Progenitor cell of endocrine pancreas (in vitro differentiated cells): ENCODE measurements at regions not wholly inside any gene's neighbourhood (a gene's known extent, or its start where the extent isn't known, plus 50 kb on each side); places are given as distances from the start of the nearest gene placed in this dataset.

Experiments
- DNase-seq: peaks from one replicate; pipeline ENCODE4 v3.0.0; 2021; ENCODE audit warnings: low spot score; ENCODE audit not compliant: unreplicated experiment
- H3K27ac Mint-ChIP-seq: 2 replicates; pipeline ENCODE4 v1.8.0; 2021; ENCODE audit warnings: mild to moderate bottlenecking, moderate library complexity, mixed read lengths
- H3K27me3 Mint-ChIP-seq: 2 replicates; pipeline ENCODE4 v1.8.0; 2021; ENCODE audit warnings: mixed read lengths
- H3K36me3 Mint-ChIP-seq: 2 replicates; pipeline ENCODE4 v1.8.0; 2022; ENCODE audit warnings: mixed read lengths; ENCODE audit not compliant: insufficient read depth
- H3K4me1 Mint-ChIP-seq: 2 replicates; pipeline ENCODE4 v1.8.0; 2021; ENCODE audit warnings: low read depth, mixed read lengths
- H3K4me3 Mint-ChIP-seq: 2 replicates; pipeline ENCODE4 v1.8.0; 2021; ENCODE audit warnings: low read depth, mild to moderate bottlenecking, moderate library complexity, mixed read lengths
- H3K9me3 Mint-ChIP-seq: 2 replicates; pipeline ENCODE4 v1.8.0; 2021; ENCODE audit warnings: low read depth, mixed read lengths
- CTCF ChIP-seq: fragments of 200-600 bp; sonication (generic); IDR thresholded peaks from one replicate; pipeline ENCODE4 v1.5.0; 2021; ENCODE audit warnings: antibody characterized with exemption, mild to moderate bottlenecking; ENCODE audit not compliant: unreplicated experiment

GRCh38 chr1:195958131-195958530 lies 650.1 kb downstream of the KCNT2 start:
- no peak for DNase-seq
- Mint-ChIP-seq H3K4me3 (no peak overlapping the region), H3K9me3 (no peaks in the 10 kb centered on the region), H3K27ac (no peak overlapping the region), H3K27me3 (no peaks in the 10 kb centered on the region), H3K36me3 (no peaks in the 10 kb centered on the region), H3K4me1 (no peaks in the 10 kb centered on the region)
- TF ChIP-seq CTCF = no peak

- no peak for TF ChIP-seq CTCF
- no peaks in the 10 kb centered on the region for H3K27me3 Mint-ChIP-seq
- no peaks in the 10 kb centered on the region for H3K4me1 Mint-ChIP-seq
- H3K36me3 Mint-ChIP-seq = no peaks in the 10 kb centered on the region
- no peak overlapping the region for H3K27ac Mint-ChIP-seq
- no peaks in the 10 kb centered on the region for H3K9me3 Mint-ChIP-seq
- no peak overlapping the region for H3K4me3 Mint-ChIP-seq
- DNase-seq = no peak
These were observed 651.4 kb downstream of the KCNT2 start for GRCh38 chr1:195956845-195957244.

- H3K36me3 Mint-ChIP-seq = no peaks in the 10 kb centered on the region
- H3K27me3 Mint-ChIP-seq = no peaks in the 10 kb centered on the region
- no peak overlapping the region for H3K4me3 Mint-ChIP-seq
- H3K4me1 Mint-ChIP-seq = no peaks in the 10 kb centered on the region
- no peak overlapping the region for H3K27ac Mint-ChIP-seq
- no peak for TF ChIP-seq CTCF
- DNase-seq = no peak
- H3K9me3 Mint-ChIP-seq = no peaks in the 10 kb centered on the region
These were observed 653.4 kb downstream of the KCNT2 start for GRCh38 chr1:195954848-195955247.

GRCh38 chr1:195951313-195951712 lies 656.9 kb downstream of the KCNT2 start:
- H3K27me3 Mint-ChIP-seq = no peaks in the 10 kb centered on the region
- H3K9me3 Mint-ChIP-seq = no peaks in the 10 kb centered on the region
- H3K4me3 Mint-ChIP-seq = no peak overlapping the region
- H3K4me1 Mint-ChIP-seq = no peaks in the 10 kb centered on the region
- no peak overlapping the region for H3K27ac Mint-ChIP-seq
- DNase-seq = no peak
- H3K36me3 Mint-ChIP-seq = no peaks in the 10 kb centered on the region
- no peak for TF ChIP-seq CTCF

- Mint-ChIP-seq H3K36me3 (no peaks in the 10 kb centered on the region), H3K9me3 (no peaks in the 10 kb centered on the region), H3K4me1 (no peaks in the 10 kb centered on the region), H3K27ac (no peak overlapping the region), H3K4me3 (no peak overlapping the region), H3K27me3 (no peaks in the 10 kb centered on the region)
- TF ChIP-seq CTCF = no peak
- DNase-seq = no peak
These were observed 659.9 kb downstream of the KCNT2 start for GRCh38 chr1:195948123-195948895.
